ENCODE measurements at regions not wholly inside any gene's neighbourhood (a gene's known extent, or its start where the extent isn't known, plus 50 kb on each side); places are given as distances from the start of the nearest gene placed in this dataset.

DNA sequence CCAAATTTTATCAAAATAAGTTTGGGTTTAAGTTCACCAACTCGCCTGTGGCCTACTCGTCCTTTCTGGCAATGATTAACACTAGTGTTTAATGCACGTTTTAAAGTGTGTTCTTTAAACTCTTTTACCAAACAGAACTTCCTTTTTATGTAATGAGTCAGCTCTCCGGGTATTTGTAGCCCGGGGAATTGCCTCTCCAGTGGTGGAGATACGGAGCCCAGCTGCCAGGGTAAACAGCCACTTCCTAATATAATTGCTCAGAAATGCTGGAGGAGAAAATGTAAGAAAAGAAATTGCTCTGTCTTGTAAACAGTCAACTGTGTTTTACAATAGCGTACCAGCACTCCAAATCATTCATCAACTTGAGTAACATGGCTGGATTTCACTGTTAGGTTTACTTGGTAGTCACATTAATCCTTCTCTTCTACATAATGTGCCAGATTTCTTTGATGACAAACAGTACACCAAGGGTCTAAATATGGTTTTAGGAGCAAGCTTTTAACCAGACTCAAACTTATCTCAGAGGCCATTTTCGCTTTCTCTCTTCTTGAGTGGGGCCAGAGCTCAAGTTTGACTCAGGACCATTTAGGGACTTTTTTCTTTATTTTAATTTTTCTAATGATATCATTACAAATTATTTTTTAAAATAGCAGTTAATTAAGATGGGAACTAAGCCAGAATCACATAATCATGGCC is 101.2 kb upstream of the SLC38A2 start:
- Histone ChIP-seq H3K36me3 (ENCODE audit: control insufficient read depth in 4 of 4, insufficient read depth in 4 of 4, low read length in 4 of 4) (no peaks in the 10 kb centered on the region), H3K4me1 (ENCODE audit: control insufficient read depth in 5 of 5, insufficient read depth in 5 of 5, low read length in 5 of 5) (peaks cover 4 to 35% (median 14%) of the 10 kb centered on the region in 5 donors), H3K9ac (ENCODE audit: insufficient read depth in 1 of 2, low read length in 2 of 2) (peak overlapping the region in 1 of 2 donors; percentile 67), H3K9me3 (ENCODE audit: control insufficient read depth in 4 of 4, insufficient read depth in 3 of 4, low read length in 3 of 4) (no peaks in the 10 kb centered on the region), H3K4me3 (no peak overlapping the region), H3K27ac (ENCODE audit: low read depth in 1 of 2, low read length in 1 of 2) (peak overlapping the region; percentile 76 to 92), H3K27me3 (ENCODE audit: control insufficient read depth in 3 of 3, insufficient read depth in 3 of 3, low read length in 2 of 3) (no peaks in the 10 kb centered on the region)
- 7 to 9% methylated on average over 8 of the region's 8 CpGs for WGBS, 2 donors
- ATAC-seq (ENCODE audit: insufficient read depth, low FRiP score) = peak; percentile 90
- DNase-seq = peak; percentile 80 to 91 (median 90)
- TF ChIP-seq, protein P1, sequence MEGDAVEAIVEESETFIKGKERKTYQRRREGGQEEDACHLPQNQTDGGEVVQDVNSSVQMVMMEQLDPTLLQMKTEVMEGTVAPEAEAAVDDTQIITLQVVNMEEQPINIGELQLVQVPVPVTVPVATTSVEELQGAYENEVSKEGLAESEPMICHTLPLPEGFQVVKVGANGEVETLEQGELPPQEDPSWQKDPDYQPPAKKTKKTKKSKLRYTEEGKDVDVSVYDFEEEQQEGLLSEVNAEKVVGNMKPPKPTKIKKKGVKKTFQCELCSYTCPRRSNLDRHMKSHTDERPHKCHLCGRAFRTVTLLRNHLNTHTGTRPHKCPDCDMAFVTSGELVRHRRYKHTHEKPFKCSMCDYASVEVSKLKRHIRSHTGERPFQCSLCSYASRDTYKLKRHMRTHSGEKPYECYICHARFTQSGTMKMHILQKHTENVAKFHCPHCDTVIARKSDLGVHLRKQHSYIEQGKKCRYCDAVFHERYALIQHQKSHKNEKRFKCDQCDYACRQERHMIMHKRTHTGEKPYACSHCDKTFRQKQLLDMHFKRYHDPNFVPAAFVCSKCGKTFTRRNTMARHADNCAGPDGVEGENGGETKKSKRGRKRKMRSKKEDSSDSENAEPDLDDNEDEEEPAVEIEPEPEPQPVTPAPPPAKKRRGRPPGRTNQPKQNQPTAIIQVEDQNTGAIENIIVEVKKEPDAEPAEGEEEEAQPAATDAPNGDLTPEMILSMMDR (IDR thresholded peaks at IDR 0.05; ENCODE audit: control extremely low read depth, extremely low read depth) = no peak

DNA sequence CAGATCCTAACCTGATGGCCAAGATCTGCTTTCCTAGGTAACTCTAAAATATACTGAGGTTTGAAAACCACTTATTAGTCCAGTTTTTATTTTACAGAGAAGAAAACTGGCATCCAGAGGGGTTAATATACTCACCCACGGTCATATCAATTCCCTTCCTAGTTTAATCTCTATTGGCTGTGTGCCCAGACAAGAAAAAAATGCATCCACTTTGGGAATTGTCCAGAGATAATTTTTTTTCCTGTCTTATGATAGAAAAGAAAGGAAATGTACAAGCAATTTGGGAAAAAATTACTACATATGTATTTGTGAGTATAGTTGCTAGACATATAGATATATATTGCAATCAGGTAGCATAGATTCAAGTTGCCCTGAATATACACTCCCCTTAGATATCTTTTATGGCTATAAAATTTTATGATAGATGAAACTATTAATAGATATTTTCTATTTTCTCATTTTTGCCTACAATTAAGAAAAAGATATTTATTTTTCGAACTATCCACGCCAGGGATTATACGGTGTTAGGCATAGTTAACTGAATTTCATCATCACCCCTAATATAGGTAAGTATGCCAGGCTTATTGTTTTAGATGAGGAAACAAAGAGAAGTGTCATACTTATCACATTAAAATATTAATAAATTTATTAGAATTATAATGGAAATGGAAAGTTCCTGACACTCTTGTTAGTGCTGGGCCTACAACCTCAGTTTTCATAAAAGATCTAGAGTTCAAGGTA is 100.5 kb upstream of the SLC38A2 start:
- peaks cover 4 to 35% (median 14%) of the 10 kb centered on the region in 5 donors for H3K4me1 ChIP-seq (ENCODE audit: control insufficient read depth in 5 of 5, insufficient read depth in 5 of 5, low read length in 5 of 5)
- no peaks in the 10 kb centered on the region for H3K9me3 ChIP-seq (ENCODE audit: control insufficient read depth in 4 of 4, insufficient read depth in 3 of 4, low read length in 3 of 4)
- TF ChIP-seq, protein P1 (IDR thresholded peaks at IDR 0.05; ENCODE audit: control extremely low read depth, extremely low read depth) = no peak
- DNase-seq (peak; percentile 39 to 95 (median 92)), ATAC-seq (ENCODE audit: insufficient read depth, low FRiP score) (no peak)
- no peaks in the 10 kb centered on the region for H3K36me3 ChIP-seq (ENCODE audit: control insufficient read depth in 4 of 4, insufficient read depth in 4 of 4, low read length in 4 of 4)
- peak overlapping the region in 1 of 2 donors; percentile 92 for H3K27ac ChIP-seq (ENCODE audit: low read depth in 1 of 2, low read length in 1 of 2)
- H3K27me3 ChIP-seq (ENCODE audit: control insufficient read depth in 3 of 3, insufficient read depth in 3 of 3, low read length in 2 of 3) = no peaks in the 10 kb centered on the region
- H3K9ac ChIP-seq (ENCODE audit: insufficient read depth in 1 of 2, low read length in 2 of 2) = peak overlapping the region in 1 of 2 donors; percentile 67
- H3K4me3 ChIP-seq = no peak overlapping the region
- WGBS, 2 donors = 40 to 51% methylated on average over 4 of the region's 4 CpGs

DNA sequence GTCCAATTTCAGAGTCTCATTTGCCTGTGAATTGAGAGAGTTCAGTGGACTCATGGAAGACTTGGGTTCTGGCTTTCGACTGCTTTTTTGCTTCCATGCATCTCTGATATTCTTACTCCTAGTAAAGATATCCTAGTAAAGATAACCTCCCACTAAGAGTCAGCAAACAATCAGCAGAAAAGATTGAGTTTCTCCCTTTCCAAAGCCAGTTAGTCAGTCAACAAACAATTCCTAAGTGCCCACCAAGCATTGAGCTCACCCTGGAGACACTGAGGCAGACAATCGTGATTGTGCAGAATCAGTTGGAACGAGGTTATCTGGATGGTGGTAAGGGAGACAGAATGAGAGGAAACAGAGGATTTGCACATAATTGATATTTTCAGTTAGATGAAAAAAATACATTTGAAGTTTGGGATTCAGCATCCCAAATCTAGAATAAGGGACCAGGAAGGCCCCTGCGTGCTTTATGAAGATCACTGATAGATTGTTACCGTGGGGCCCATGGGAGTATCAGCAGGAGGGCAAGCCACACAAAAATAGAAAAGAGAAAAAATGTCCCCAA is 99.7 kb upstream of the SLC38A2 start:
- no peaks in the 10 kb centered on the region for H3K36me3 ChIP-seq (ENCODE audit: control insufficient read depth in 4 of 4, insufficient read depth in 4 of 4, low read length in 4 of 4)
- H3K27ac ChIP-seq (ENCODE audit: low read depth in 1 of 2, low read length in 1 of 2) = peak overlapping the region in 1 of 2 donors; percentile 17
- no peak for DNase-seq
- no peaks in the 10 kb centered on the region for H3K27me3 ChIP-seq (ENCODE audit: control insufficient read depth in 3 of 3, insufficient read depth in 3 of 3, low read length in 2 of 3)
- no peak for ATAC-seq (ENCODE audit: insufficient read depth, low FRiP score)
- TF ChIP-seq, protein P1 (IDR thresholded peaks at IDR 0.05; ENCODE audit: control extremely low read depth, extremely low read depth) = no peak
- H3K9ac ChIP-seq (ENCODE audit: insufficient read depth in 1 of 2, low read length in 2 of 2) = no peak overlapping the region
- no peak overlapping the region for H3K4me3 ChIP-seq
- peaks cover 4 to 35% (median 14%) of the 10 kb centered on the region in 5 donors for H3K4me1 ChIP-seq (ENCODE audit: control insufficient read depth in 5 of 5, insufficient read depth in 5 of 5, low read length in 5 of 5)
- 84 to 85% methylated on average over 5 of the region's 5 CpGs for WGBS, 2 donors
- H3K9me3 ChIP-seq (ENCODE audit: control insufficient read depth in 4 of 4, insufficient read depth in 3 of 4, low read length in 3 of 4) = no peaks in the 10 kb centered on the region
